Fibroblast of the aortic adventitia (primary cell): ENCODE measurements at regions not wholly inside any gene's neighbourhood (a gene's known extent, or its start where the extent isn't known, plus 50 kb on each side); places are given as distances from the start of the nearest gene placed in this dataset.

Experiments
- DNase-seq: peaks from one replicate; pipeline ENCODE4 v3.0.0-alpha.2; 2010; ENCODE audit warnings: low read depth
- H3K4me3 ChIP-seq: 2 replicates; pipeline ENCODE4 v1.5.1; 2011; ENCODE audit warnings: low read depth, mild to moderate bottlenecking, control low read depth, low read length, moderate library complexity
- TF ChIP-seq, protein P1 (sequence below): IDR thresholded peaks from 2 replicates; pipeline ENCODE4 v1.5.1; 2011; ENCODE audit warnings: mild to moderate bottlenecking, low read length, control low read depth, inconsistent platforms; ENCODE audit not compliant: insufficient read depth

DNA sequence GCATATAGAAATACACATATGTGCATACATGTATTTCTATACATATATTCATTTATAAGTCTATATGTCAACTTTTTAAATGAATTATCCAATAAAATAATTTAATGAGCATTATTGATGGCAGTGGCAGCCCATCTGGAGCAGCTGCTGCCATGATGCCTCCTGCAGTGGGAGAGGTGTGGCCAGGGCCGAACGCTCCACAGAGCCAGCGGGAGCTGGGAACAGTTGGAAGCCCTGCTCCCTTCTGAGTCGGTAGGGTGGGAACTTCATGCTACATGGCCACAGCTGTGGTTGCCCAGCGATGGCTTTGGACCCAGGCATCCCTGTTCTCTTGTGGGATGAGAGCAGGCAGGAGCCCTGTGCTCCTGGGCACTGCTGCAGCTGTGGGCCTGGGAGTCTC is 812.4 kb upstream of the CTNND2 start:
- TF ChIP-seq, protein P1, sequence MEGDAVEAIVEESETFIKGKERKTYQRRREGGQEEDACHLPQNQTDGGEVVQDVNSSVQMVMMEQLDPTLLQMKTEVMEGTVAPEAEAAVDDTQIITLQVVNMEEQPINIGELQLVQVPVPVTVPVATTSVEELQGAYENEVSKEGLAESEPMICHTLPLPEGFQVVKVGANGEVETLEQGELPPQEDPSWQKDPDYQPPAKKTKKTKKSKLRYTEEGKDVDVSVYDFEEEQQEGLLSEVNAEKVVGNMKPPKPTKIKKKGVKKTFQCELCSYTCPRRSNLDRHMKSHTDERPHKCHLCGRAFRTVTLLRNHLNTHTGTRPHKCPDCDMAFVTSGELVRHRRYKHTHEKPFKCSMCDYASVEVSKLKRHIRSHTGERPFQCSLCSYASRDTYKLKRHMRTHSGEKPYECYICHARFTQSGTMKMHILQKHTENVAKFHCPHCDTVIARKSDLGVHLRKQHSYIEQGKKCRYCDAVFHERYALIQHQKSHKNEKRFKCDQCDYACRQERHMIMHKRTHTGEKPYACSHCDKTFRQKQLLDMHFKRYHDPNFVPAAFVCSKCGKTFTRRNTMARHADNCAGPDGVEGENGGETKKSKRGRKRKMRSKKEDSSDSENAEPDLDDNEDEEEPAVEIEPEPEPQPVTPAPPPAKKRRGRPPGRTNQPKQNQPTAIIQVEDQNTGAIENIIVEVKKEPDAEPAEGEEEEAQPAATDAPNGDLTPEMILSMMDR, result no peak

GRCh38 chr5:12707560-12707959 is 803.3 kb upstream of the CTNND2 start:
- H3K4me3 ChIP-seq, result no peak overlapping the region
- TF ChIP-seq, protein P1, result no peak
- DNase-seq, result no peak

More for the DNA sequence above, 812.4 kb upstream of the CTNND2 start:
- H3K4me3 ChIP-seq, result no peak overlapping the region
- DNase-seq, result no peak

DNA sequence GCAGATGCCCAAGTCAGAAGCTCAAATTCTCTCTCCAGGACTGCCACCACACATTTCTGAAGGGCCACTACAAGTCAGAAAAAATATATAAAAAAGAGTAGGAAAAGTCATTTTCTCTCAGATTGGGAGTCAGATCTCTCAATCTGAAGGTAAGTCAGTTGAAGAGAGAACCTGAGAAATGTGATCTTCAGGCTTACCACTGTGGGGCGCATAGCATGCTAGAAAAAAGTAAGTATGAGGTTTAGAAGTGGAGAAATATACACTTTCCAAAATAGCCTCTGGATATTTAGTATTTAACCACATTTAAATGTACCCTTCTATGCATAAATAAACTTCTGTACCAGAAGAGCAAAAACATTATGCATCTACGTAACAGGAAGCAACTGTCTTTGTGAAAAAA is 800.7 kb upstream of the CTNND2 start:
- no peak overlapping the region for H3K4me3 ChIP-seq
- DNase-seq, result no peak
- TF ChIP-seq, protein P1, result no peak

DNA sequence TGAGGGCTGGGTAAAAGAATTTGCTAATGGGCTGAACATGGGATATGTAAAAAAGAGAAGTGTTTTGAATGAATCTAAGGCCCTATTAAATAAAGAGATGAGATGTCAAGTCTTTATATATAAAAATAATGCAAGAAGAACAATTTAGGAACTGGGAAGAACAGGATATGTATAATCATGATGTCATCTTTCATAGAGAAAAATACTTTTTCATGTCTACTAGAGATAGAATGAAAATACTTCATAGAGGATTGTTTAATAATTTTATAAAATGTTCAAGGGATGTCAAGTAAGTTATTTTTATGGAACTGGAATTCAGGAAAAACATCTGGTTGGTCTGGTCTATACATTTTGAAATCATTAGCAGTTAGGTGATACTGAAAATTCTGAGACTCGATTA is 799.0 kb upstream of the CTNND2 start:
- DNase-seq, result no peak
- TF ChIP-seq, protein P1, result no peak
- H3K4me3 ChIP-seq, result no peak overlapping the region

- no peak overlapping the region for H3K4me3 ChIP-seq
- DNase-seq, result no peak
- TF ChIP-seq, protein P1, result no peak
These were observed 791.4 kb upstream of the CTNND2 start for GRCh38 chr5:12695651-12696050.

DNA sequence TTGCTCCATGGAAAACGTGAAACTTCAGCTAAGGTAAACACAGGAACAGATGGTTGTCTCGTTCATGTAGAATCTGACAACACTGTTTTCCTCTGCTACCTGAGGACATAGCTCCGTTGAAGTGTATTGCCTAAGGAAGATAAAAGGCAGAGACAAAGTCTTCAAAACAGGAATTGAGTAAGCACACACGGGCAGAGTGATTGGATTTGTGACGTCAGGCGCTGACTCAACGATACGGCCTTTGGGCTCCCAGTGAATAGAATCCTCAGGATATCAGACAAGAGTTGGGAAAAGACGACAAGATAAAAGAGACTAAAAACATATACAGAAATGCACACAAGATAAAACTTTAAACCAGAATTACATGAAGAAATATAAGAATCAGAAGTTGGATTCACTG is 787.1 kb upstream of the CTNND2 start:
- no peak overlapping the region for H3K4me3 ChIP-seq
- TF ChIP-seq, protein P1, result no peak
- DNase-seq, result no peak

GRCh38 chr5:12690361-12690760 is 786.1 kb upstream of the CTNND2 start:
- no peak overlapping the region for H3K4me3 ChIP-seq
- TF ChIP-seq, protein P1, result no peak
- DNase-seq, result no peak
